Sigmoid colon (tissue), 4 donors: ENCODE measurements at regions not wholly inside any gene's neighbourhood (a gene's known extent, or its start where the extent isn't known, plus 50 kb on each side); places are given as distances from the start of the nearest gene placed in this dataset.

ENCODE experiments used
- CTCF ChIP-seq, 4 experiments: fragments of 450-650 bp in 3 of 4; fragments of 200-600 bp in 1 of 4; IDR thresholded peaks; one replicate each; pipeline ENCODE4 v1.5.1; 2016 to 2019; ENCODE audit warnings: antibody characterized with exemption in 4 of 4, mild to moderate bottlenecking in 3 of 4, moderate library complexity in 2 of 4
- EP300 ChIP-seq, 4 donors: sonication (generic); formaldehyde crosslinking; IDR thresholded peaks; one replicate each; pipeline ENCODE4 v1.6.1; 2017; ENCODE audit warnings: antibody characterized with exemption in 4 of 4
- POLR2A ChIP-seq, 2 donors: fragments of 450-650 bp; IDR thresholded peaks; one replicate each; pipeline ENCODE4 v1.6.1; 2016; ENCODE audit warnings: antibody characterized with exemption in 2 of 2, mild to moderate bottlenecking in 2 of 2, moderate library complexity in 2 of 2
- POLR2AphosphoS5 ChIP-seq, 4 donors: sonication (generic); formaldehyde crosslinking; IDR thresholded peaks; one replicate each; pipeline ENCODE4 v1.6.1; 2017; ENCODE audit warnings: antibody characterized with exemption in 4 of 4

GRCh38 chr2:5150871-5151270 lies 541.3 kb upstream of the SOX11 start:
- no peak for TF ChIP-seq EP300 (IDR thresholded peaks at IDR 0.05)
- no peak for TF ChIP-seq CTCF (IDR thresholded peaks at IDR 0.05)
- no peak for TF ChIP-seq POLR2AphosphoS5 (IDR thresholded peaks at IDR 0.05)
- no peak for TF ChIP-seq POLR2A (IDR thresholded peaks at IDR 0.05)
